GM10266 (cell line): ENCODE measurements at regions not wholly inside any gene's neighbourhood (a gene's known extent, or its start where the extent isn't known, plus 50 kb on each side); places are given as distances from the start of the nearest gene placed in this dataset.

Experiments
- DNase-seq: peaks from one replicate; pipeline ENCODE4 v3.0.0; 2012; ENCODE audit errors: extremely low spot score
- TF ChIP-seq, protein P1 (sequence below): IDR thresholded peaks from 2 replicates; pipeline ENCODE4 v1.5.1; 2012; ENCODE audit warnings: mild to moderate bottlenecking, low read depth; ENCODE audit not compliant: control insufficient read depth, insufficient read depth; ENCODE audit errors: missing control alignments

DNA sequence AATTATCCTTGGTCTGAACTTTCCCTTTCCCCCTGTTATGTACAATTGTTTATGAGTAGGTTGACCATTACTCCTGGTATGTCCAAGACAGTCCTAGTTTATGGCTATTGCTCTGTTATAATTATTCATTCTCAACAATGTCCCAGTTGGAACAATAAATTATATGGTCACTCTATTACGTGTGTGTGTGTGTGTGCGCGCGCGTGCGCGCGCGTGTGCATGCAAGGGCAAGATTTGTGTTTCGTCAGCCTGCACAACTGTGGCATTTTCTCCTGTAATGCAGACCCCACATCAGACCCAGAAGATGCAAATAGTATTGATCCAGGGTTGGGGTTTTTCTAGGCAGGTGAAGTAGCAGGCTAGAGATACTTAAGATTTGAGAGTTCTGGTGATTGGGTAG lies 88.4 kb downstream of the ESM1 start:
- DNase-seq = no peak

DNA sequence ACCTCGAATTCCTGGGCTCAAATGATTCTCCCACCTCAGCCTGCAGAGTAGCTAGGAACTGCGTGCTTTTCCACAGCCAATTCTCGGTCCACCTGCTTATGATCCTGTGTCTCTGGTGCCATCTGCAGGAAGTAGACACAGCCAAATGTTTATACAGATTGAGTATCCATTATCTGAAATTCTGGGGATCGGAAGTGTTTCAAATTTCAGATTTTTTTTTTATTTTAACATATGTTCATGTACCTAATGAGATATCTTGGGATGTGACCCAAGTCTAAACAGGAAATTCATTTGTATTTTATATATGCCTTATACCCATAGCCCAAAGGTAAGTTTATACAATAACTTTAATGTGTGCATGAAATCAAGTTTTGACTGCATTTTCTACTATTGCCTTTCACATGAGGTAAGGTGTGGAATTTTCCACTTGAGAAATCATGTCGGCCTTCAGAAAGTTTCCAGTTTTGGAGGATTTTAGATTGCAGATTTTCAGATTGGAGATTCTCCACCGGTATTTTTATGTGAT lies 89.5 kb downstream of the ESM1 start:
- TF ChIP-seq, protein P1, sequence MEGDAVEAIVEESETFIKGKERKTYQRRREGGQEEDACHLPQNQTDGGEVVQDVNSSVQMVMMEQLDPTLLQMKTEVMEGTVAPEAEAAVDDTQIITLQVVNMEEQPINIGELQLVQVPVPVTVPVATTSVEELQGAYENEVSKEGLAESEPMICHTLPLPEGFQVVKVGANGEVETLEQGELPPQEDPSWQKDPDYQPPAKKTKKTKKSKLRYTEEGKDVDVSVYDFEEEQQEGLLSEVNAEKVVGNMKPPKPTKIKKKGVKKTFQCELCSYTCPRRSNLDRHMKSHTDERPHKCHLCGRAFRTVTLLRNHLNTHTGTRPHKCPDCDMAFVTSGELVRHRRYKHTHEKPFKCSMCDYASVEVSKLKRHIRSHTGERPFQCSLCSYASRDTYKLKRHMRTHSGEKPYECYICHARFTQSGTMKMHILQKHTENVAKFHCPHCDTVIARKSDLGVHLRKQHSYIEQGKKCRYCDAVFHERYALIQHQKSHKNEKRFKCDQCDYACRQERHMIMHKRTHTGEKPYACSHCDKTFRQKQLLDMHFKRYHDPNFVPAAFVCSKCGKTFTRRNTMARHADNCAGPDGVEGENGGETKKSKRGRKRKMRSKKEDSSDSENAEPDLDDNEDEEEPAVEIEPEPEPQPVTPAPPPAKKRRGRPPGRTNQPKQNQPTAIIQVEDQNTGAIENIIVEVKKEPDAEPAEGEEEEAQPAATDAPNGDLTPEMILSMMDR = no peak
- no peak for DNase-seq

More for the DNA sequence above, 88.4 kb downstream of the ESM1 start:
- TF ChIP-seq, protein P1 = no peak

DNA sequence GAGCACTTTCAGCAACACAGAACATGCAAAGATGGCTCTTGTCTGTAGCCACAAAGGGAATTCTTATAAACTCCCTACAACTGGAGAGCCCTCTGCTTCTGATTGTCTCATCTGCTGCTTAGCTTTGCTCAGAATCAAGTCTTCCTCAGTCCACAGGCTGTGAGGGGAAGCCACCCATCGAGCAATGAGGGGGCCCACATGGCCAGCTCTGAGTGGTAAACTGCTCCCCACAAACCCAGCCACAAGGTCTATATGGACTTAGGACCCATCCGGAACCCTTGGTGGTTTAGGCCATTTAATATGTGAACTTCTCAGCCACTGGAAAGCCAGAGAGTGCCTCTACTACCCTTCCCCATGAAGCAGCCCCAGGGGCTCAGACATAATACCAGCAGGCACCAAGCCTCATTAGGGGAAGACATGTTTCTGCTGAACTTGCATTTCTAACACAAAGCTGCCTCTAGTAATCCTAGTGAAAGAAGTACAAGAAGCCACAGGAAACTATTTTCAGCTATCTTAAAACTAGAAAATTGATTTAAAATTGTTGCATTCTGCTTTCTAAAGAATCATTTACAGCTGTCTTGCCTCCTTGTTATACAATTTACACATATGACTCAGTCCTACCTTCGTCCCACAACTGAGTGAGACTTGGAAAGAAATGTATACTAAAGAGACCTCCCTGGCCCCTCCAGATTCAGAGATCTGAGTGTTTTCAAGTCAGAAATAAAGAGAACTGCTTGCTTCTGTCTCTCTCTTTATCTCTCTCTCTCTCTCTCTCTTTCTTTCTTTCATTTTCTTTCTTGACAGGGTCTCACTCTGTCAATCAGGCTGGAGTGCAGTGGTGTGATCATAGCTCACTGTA lies 90.2 kb downstream of the ESM1 start:
- no peak for DNase-seq
- TF ChIP-seq, protein P1 = no peak

DNA sequence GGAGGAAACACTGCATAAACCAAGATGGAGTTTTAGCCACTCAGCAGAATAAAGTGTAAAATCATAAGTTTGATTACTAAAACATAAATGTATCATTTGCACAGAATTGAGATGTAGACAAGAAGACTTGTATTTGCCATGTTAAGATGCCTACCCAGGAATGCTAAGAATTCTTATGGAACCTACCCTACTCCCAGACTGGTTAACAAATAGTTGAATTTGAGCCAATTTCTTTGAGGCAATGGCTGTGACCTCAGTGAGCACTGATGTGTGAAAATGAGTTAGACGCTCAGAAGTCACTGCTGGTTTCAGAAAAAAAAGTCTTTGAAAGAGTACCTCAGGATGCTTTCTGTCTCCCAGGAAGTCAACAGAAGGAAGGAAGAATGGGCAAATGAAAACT lies 95.6 kb downstream of the ESM1 start:
- DNase-seq = no peak
- TF ChIP-seq, protein P1 = no peak

DNA sequence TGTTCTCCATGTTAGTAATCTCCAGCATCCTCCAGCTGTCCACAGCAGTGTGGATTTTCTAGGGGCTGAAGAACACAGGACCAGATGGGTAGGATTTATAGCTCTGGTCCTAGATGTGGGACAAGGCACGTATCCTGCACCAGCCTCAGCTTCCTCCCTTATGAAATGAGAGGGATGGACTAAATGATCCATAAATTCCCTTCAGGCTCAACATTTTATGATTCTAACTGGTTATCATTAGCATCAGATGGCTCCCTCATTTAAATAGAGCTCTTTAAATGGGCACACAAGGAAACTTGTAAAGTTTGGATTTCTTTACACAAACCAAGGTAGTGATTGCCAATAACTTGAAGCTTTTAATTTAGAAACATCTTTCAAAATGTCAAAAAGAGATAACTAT lies 97.7 kb downstream of the ESM1 start:
- TF ChIP-seq, protein P1 = no peak
- no peak for DNase-seq

DNA sequence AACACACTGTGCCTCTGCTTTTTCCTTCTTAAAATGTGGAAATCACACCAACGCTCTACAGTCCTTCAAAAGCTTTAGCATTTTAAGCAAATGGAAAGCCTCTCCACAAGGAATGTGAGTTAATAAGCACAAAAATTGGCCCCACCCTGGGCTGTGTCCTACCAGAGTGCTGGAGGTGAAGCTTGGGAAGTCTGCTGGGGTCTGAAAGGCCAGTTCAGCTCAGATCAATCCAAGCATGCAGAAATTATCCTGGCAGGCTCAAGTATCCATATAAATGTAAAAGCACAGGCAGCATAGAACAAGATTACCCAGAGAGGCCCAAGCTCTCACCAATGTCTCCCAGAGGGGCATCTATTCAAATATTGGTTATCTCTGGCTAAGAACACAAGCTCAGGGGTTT lies 98.5 kb downstream of the ESM1 start:
- no peak for DNase-seq
- TF ChIP-seq, protein P1 = no peak

DNA sequence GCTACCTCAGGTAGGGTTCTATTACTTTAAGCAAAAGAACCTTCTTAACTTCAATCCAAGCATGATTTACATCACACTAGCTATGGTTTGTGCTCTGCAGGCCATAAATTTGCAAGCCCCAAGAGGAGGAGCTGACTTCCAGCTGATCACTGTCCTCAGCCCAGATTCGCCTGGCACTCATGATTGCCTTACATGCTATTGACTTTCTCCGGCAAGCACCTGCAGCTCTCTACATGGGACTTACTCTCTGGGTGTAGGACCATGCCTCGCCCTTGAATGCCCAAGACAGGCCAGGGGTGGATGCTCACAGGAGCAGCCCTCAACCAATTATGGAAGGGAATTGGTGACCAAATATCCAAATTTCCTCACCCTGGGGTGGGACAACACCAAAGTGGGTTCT lies 99.8 kb downstream of the ESM1 start:
- TF ChIP-seq, protein P1 = no peak
- no peak for DNase-seq
